K562 (cell line): ENCODE measurements at regions not wholly inside any gene's neighbourhood (a gene's known extent, or its start where the extent isn't known, plus 50 kb on each side); places are given as distances from the start of the nearest gene placed in this dataset.

ENCODE experiments used
- ATAC-seq: fragments of 200-7000 bp; cut with Tn5 transposase; 3 replicates; pipeline ENCODE4 v1.9.1; 2020; ENCODE audit warnings: moderate library complexity
- BruUV-seq: library from RNA; stranded (reverse); fragments of 400-500 nt; replicated peaks from 2 replicates; lab custom pipeline; 2021; lab: Mats Ljungman, UMichigan
- CTCF ChIA-PET: fragments of 300-600 bp; formaldehyde crosslinking; extraction: SDS; loops from one replicate; lab custom pipeline; 2021; ENCODE audit warnings: low intra/inter-chr PET ratio; lab: Yijun Ruan, JAX
- POLR2A ChIA-PET: fragments of 300-600, 350-650 bp; sonication (Branson Sonifier 250); formaldehyde crosslinking; extraction: SDS; loops from one replicate; lab custom pipeline; 2021; ENCODE audit warnings: antibody characterized with exemption, inconsistent platforms; lab: Yijun Ruan, JAX
- DNase-seq, 4 experiments: peaks; one replicate each; pipeline versions ENCODE4 v3.0.0 to v3.0.0-alpha.2; 2011 to 2018; ENCODE audit warnings: low spot score in 3 of 4, mixed read lengths in 3 of 4; ENCODE audit errors: extremely low read depth in 1 of 4
- FAIRE-seq: peaks from 2 replicates; lab custom pipeline; 2011; peaks lifted over from hg19 to GRCh38; lab: Jason Lieb, UNC
- H2AFZ ChIP-seq: 2 replicates; pipeline ENCODE4 v1.6.0; 2011; ENCODE audit warnings: low read depth, low read length, control low read depth, inconsistent platforms
- H3K27ac ChIP-seq: fragments of 200-600 bp; 3 replicates; pipeline ENCODE4 v1.8.0; 2011; ENCODE audit warnings: low read depth, mild to moderate bottlenecking, control low read depth, inconsistent platforms, low read length, moderate library complexity, mixed read lengths; ENCODE audit errors: extremely low read depth
- H3K27me3 ChIP-seq, 2 experiments: fragments of 300-600 bp in 1 of 2; 2 replicates in 1 of 2; 3 replicates in 1 of 2; pipeline versions ENCODE4 v1.6.0 to v1.8.0; 2011; ENCODE audit warnings: inconsistent platforms in 2 of 2, low read length in 2 of 2, mild to moderate bottlenecking in 1 of 2, mixed read lengths in 1 of 2, moderate library complexity in 1 of 2; ENCODE audit not compliant: control insufficient read depth in 2 of 2, insufficient read depth in 2 of 2
- H3K36me3 ChIP-seq: fragments of 300-600 bp; 3 replicates; pipeline ENCODE4 v1.8.0; 2011; ENCODE audit warnings: mild to moderate bottlenecking, low read length, inconsistent platforms; ENCODE audit not compliant: control insufficient read depth, insufficient read depth
- H3K4me1 ChIP-seq, 2 experiments: fragments of 200-600 bp in 1 of 2; replicated peaks in 1 of 2; 2 replicates in 1 of 2; 3 replicates in 1 of 2; pipeline versions ENCODE4 v1.5.1 to v1.8.0; 2011; ENCODE audit warnings: inconsistent platforms in 2 of 2, low read length in 2 of 2, mild to moderate bottlenecking in 1 of 2, mixed read lengths in 1 of 2, moderate library complexity in 1 of 2; ENCODE audit not compliant: control insufficient read depth in 2 of 2, insufficient read depth in 2 of 2
- H3K4me2 ChIP-seq: 2 replicates; pipeline ENCODE4 v1.6.1; 2011; ENCODE audit warnings: low read length, control low read depth, inconsistent platforms, mixed read lengths; ENCODE audit not compliant: insufficient read depth
- H3K4me3 ChIP-seq: fragments of 200-600 bp; sonication (generic), shearing (Covaris generic); 2 replicates; pipeline ENCODE4 v1.5.1; 2016; ENCODE audit warnings: control low read depth, inconsistent platforms
- H3K79me2 ChIP-seq: fragments of 200-600 bp; 3 replicates; pipeline ENCODE4 v1.8.0; 2011; ENCODE audit warnings: low read length, inconsistent platforms; ENCODE audit not compliant: control insufficient read depth, insufficient read depth
- H3K9ac ChIP-seq, 2 experiments: 2 replicates each; pipeline versions ENCODE4 v1.6.0 to v1.6.1; 2011; ENCODE audit warnings: low read depth in 2 of 2, low read length in 2 of 2, control low read depth in 1 of 2, inconsistent platforms in 1 of 2, mild to moderate bottlenecking in 1 of 2, mixed read lengths in 1 of 2; ENCODE audit not compliant: insufficient read depth in 1 of 2
- H3K9me1 ChIP-seq: one replicate; pipeline ENCODE4 v1.6.0; 2011; ENCODE audit warnings: inconsistent platforms, mild to moderate bottlenecking, low read length, moderate library complexity; ENCODE audit not compliant: control insufficient read depth, insufficient read depth
- H3K9me3 ChIP-seq: replicated peaks from 2 replicates; pipeline ENCODE4 v1.5.1; 2011; ENCODE audit warnings: low read depth, low read length, inconsistent platforms; ENCODE audit not compliant: control insufficient read depth, insufficient read depth
- H4K20me1 ChIP-seq: replicated peaks from 2 replicates; pipeline ENCODE4 v1.6.1; 2011; ENCODE audit warnings: low read length, inconsistent platforms, mixed read lengths; ENCODE audit not compliant: control insufficient read depth, insufficient read depth
- HMG20B ChIP-seq: fragments of 250-450 bp; sonication (Bioruptor Pico); IDR thresholded peaks from 2 replicates; pipeline ENCODE4 v1.5.0; 2021; ENCODE audit warnings: mild to moderate bottlenecking
- PHTF2 ChIP-seq: fragments of 250-450 bp; sonication (Bioruptor Pico); IDR thresholded peaks from 2 replicates; pipeline ENCODE4 v1.5.0; 2021; ENCODE audit warnings: mild to moderate bottlenecking
- ZNF23 ChIP-seq: fragments of 250-450 bp; sonication (Bioruptor Pico); IDR thresholded peaks from 2 replicates; pipeline ENCODE4 v1.4.0; 2020; ENCODE audit warnings: mild to moderate bottlenecking
- WGBS: fragments of 100-300 bp; shearing (Covaris generic); methylation state at CpG from one replicate; pipeline ENCODE4 v1.1.6; 2016; ENCODE audit warnings: low coverage, mixed read lengths; ENCODE audit not compliant: insufficient coverage; ENCODE audit errors: missing lambda C conversion rate; 5-methylcytosine and 5-hydroxymethylcytosine counted together
- in situ Hi-C: fragments of 300-500 bp; cut with MboI; formaldehyde crosslinking; loops from 4 replicates; pipeline ENCODE4 v1.15.0; 2018; ENCODE audit warnings: inconsistent platforms, mixed read lengths
- intact Hi-C: fragments of 100-400 bp; cut with micrococcal nuclease; formaldehyde crosslinking; loops from 2 replicates; pipeline ENCODE4 v1.14.2; 2022
- TF ChIP-seq, protein P1 (sequence below), 3 experiments: IDR thresholded peaks in 2 of 3; conservative IDR thresholded peaks in 1 of 3; 2 replicates each; pipeline ENCODE4 v1.5.1; 2011 to 2012; ENCODE audit warnings: low read length in 3 of 3, mild to moderate bottlenecking in 3 of 3, control low read depth in 2 of 3, improper control_type of control experiment in 1 of 3, inconsistent platforms in 1 of 3, low read depth in 1 of 3, mixed read lengths in 1 of 3, moderate library complexity in 1 of 3; ENCODE audit not compliant: insufficient read depth in 2 of 3

DNA sequence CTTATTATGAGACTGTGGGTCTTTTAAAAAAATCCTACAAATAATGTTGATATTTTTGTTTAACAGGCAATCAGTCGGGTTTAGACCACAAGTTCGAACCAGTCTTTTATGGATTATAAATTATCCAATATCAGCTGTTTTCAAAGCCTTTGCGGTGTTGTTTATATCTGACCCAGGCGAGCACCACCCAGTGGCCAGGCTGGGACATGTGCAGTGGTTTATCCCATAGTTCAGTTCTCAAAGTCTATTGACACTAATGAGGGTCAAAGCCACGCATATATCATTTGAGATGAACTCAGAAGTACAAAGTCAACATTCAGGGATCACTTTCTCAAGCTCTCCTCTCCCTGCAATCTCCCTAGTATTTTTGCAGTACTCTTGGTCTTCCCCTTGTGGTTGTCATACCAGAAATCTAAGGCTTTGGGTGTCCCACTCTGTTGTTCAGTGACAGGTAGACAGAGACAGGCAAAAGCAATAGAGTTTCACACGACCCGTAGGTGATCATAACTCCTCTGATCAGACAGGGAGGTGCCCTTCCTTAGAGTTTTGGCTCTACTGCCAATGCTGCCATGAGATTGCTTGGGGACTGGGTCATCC lies 117.4 kb upstream of the POM121L12 start:
- H3K9ac ChIP-seq: no peak overlapping the region
- no peak overlapping the region for H3K27ac ChIP-seq
- H3K4me1 ChIP-seq: no peaks in the 10 kb centered on the region
- ATAC-seq: no peak
- no peaks in the 10 kb centered on the region for H3K79me2 ChIP-seq
- POLR2A ChIA-PET: no interaction called here
- peak; percentile 1 to 27 (median 12) for DNase-seq
- H3K36me3 ChIP-seq: no peaks in the 10 kb centered on the region
- FAIRE-seq: no peak
- H4K20me1 ChIP-seq: no peaks in the 10 kb centered on the region
- H3K4me2 ChIP-seq: no peak overlapping the region
- in situ Hi-C loops: no loop called here
- H3K27me3 ChIP-seq: no peaks in the 10 kb centered on the region
- no peaks in the 10 kb centered on the region for H3K9me1 ChIP-seq
- H3K9me3 ChIP-seq: no peaks in the 10 kb centered on the region
- TF ChIP-seq, protein P1, sequence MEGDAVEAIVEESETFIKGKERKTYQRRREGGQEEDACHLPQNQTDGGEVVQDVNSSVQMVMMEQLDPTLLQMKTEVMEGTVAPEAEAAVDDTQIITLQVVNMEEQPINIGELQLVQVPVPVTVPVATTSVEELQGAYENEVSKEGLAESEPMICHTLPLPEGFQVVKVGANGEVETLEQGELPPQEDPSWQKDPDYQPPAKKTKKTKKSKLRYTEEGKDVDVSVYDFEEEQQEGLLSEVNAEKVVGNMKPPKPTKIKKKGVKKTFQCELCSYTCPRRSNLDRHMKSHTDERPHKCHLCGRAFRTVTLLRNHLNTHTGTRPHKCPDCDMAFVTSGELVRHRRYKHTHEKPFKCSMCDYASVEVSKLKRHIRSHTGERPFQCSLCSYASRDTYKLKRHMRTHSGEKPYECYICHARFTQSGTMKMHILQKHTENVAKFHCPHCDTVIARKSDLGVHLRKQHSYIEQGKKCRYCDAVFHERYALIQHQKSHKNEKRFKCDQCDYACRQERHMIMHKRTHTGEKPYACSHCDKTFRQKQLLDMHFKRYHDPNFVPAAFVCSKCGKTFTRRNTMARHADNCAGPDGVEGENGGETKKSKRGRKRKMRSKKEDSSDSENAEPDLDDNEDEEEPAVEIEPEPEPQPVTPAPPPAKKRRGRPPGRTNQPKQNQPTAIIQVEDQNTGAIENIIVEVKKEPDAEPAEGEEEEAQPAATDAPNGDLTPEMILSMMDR (IDR thresholded peaks at IDR 0.05 in 2 of 3, conservative IDR thresholded peaks at IDR 0.05 in 1 of 3; ENCODE audit: insufficient read depth in 2 of 3, low read depth in 1 of 3, low read length in 3 of 3): peak in 2 of 3 experiments; percentile 30 to 31; a peak in 2 of 6 replicates
- TF ChIP-seq HMG20B (CRISPR knock-in tag) (no peak), ZNF23 (CRISPR knock-in tag) (no peak), PHTF2 (CRISPR knock-in tag) (no peak)
- TF ChIP-seq, all 486 proteins: peak for 1
- WGBS: 3% methylated on average over 7 of the region's 7 CpGs
- intact Hi-C loops: loop anchor here (10.0 kb wide), 1 partner anchor 1483 kb away; no protein-coding TSS in a partner anchor
- H3K4me3 ChIP-seq: no peak overlapping the region
- no peak overlapping the region for H2AFZ ChIP-seq
- BruUV-seq: no TSS peak
- CTCF ChIA-PET: no interaction called here
